ENCODE measurements at regions not wholly inside any gene's neighbourhood (a gene's known extent, or its start where the extent isn't known, plus 50 kb on each side); places are given as distances from the start of the nearest gene placed in this dataset.
A peak's percentile ranks its signal among the peaks of the same experiment; 100 is the strongest.

GRCh38 chr3:73868688-73869315, 244.1 kb upstream of the PDZRN3 start:
- no peaks in the 10 kb centered on the region for H3K9me3 ChIP-seq (replicated peaks; ENCODE audit: control insufficient read depth, insufficient read depth, low read length)
- CTCF ChIA-PET = interaction anchor here (0.6 kb wide), 1 partner anchor 155 kb away, joined by 5 read pairs; no protein-coding TSS in a partner anchor
- no peak overlapping the region for H2AFZ ChIP-seq (ENCODE audit: control insufficient read depth, low read depth, low read length)
- no peaks in the 10 kb centered on the region for H4K20me1 ChIP-seq (ENCODE audit: control insufficient read depth, insufficient read depth)
- SMC1A ChIA-PET (ENCODE audit: uncharacterized antibody, unreplicated experiment) = no interaction called here
- FAIRE-seq (no peak), ATAC-seq (no peak), DNase-seq (ENCODE audit: low read depth, low spot score) (no peak)
- no peak overlapping the region for H3K27ac ChIP-seq (ENCODE audit: control insufficient read depth, insufficient read depth)
- no peaks in the 10 kb centered on the region for H3K36me3 ChIP-seq (ENCODE audit: control insufficient read depth in 2 of 2, insufficient read depth in 2 of 2, low read length in 1 of 2)
- 13% methylated on average over 3 of the region's 3 CpGs for WGBS (ENCODE audit: insufficient coverage, insufficient replicate concordance, low lambda C conversion rate, missing lambda C conversion rate)
- TF ChIP-seq MTA3 (IDR thresholded peaks at IDR 0.05; ENCODE audit: borderline replicate concordance, low read length) = no peak
- peak; percentile 35 for TF ChIP-seq RAD21 (IDR thresholded peaks at IDR 0.05; ENCODE audit: insufficient read depth, low read depth, low read length)
- no peak for TF ChIP-seq RUNX3 (IDR thresholded peaks at IDR 0.05; ENCODE audit: low read length)
- TF ChIP-seq, protein P1, sequence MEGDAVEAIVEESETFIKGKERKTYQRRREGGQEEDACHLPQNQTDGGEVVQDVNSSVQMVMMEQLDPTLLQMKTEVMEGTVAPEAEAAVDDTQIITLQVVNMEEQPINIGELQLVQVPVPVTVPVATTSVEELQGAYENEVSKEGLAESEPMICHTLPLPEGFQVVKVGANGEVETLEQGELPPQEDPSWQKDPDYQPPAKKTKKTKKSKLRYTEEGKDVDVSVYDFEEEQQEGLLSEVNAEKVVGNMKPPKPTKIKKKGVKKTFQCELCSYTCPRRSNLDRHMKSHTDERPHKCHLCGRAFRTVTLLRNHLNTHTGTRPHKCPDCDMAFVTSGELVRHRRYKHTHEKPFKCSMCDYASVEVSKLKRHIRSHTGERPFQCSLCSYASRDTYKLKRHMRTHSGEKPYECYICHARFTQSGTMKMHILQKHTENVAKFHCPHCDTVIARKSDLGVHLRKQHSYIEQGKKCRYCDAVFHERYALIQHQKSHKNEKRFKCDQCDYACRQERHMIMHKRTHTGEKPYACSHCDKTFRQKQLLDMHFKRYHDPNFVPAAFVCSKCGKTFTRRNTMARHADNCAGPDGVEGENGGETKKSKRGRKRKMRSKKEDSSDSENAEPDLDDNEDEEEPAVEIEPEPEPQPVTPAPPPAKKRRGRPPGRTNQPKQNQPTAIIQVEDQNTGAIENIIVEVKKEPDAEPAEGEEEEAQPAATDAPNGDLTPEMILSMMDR (IDR thresholded peaks at IDR 0.05 in 2 of 3, conservative IDR thresholded peaks at IDR 0.05 in 1 of 3; ENCODE audit: control insufficient read depth in 2 of 3, extremely low read depth in 1 of 3, insufficient read depth in 1 of 3, low read depth in 3 of 3, low read length in 3 of 3) = peak in 2 of 3 experiments; percentile 19 to 31; a peak in 2 of 6 replicates
- intact Hi-C loops (cut with micrococcal nuclease; ENCODE audit: unreplicated experiment) = no loop called here
- no peak overlapping the region for H3K4me2 ChIP-seq (ENCODE audit: control insufficient read depth, insufficient read depth)
- H3K27me3 ChIP-seq (replicated peaks in 1 of 2; ENCODE audit: control insufficient read depth in 2 of 2, insufficient read depth in 2 of 2, low read length in 1 of 2) = no peaks in the 10 kb centered on the region
- BruUV-seq (replicated peaks) = no TSS peak
- POLR2A ChIA-PET = no interaction called here
- no peak overlapping the region for H3K4me3 ChIP-seq
- in situ Hi-C loops (cut with MboI) = no loop called here
- RAD21 ChIA-PET (ENCODE audit: unreplicated experiment) = no interaction called here
- H3K4me1 ChIP-seq (ENCODE audit: control insufficient read depth, insufficient read depth, low read length) = no peaks in the 10 kb centered on the region
- no peaks in the 10 kb centered on the region for H3K79me2 ChIP-seq (ENCODE audit: control insufficient read depth, insufficient read depth, low read length)
- no peak overlapping the region for H3K9ac ChIP-seq (ENCODE audit: control insufficient read depth, insufficient read depth, low read length)

GRCh38 chr3:73867524-73867923, 242.8 kb upstream of the PDZRN3 start:
- ChIA-PET POLR2A (no interaction called here), CTCF (no interaction called here), RAD21 (ENCODE audit: unreplicated experiment) (no interaction called here), SMC1A (ENCODE audit: uncharacterized antibody, unreplicated experiment) (no interaction called here)
- intact Hi-C loops (cut with micrococcal nuclease; ENCODE audit: unreplicated experiment) = no loop called here
- Histone ChIP-seq H3K4me3 (no peak overlapping the region), H3K27ac (ENCODE audit: control insufficient read depth, insufficient read depth) (no peak overlapping the region), H3K9me3 (replicated peaks; ENCODE audit: control insufficient read depth, insufficient read depth, low read length) (no peaks in the 10 kb centered on the region), H3K27me3 (replicated peaks in 1 of 2; ENCODE audit: control insufficient read depth in 2 of 2, insufficient read depth in 2 of 2, low read length in 1 of 2) (no peaks in the 10 kb centered on the region), H3K79me2 (ENCODE audit: control insufficient read depth, insufficient read depth, low read length) (no peaks in the 10 kb centered on the region), H4K20me1 (ENCODE audit: control insufficient read depth, insufficient read depth) (no peaks in the 10 kb centered on the region), H3K4me1 (ENCODE audit: control insufficient read depth, insufficient read depth, low read length) (no peaks in the 10 kb centered on the region), H3K36me3 (ENCODE audit: control insufficient read depth in 2 of 2, insufficient read depth in 2 of 2, low read length in 1 of 2) (no peaks in the 10 kb centered on the region), H3K4me2 (ENCODE audit: control insufficient read depth, insufficient read depth) (no peak overlapping the region), H3K9ac (ENCODE audit: control insufficient read depth, insufficient read depth, low read length) (no peak overlapping the region), H2AFZ (ENCODE audit: control insufficient read depth, low read depth, low read length) (no peak overlapping the region)
- no peak for TF ChIP-seq CUX1 (IDR thresholded peaks at IDR 0.05; ENCODE audit: insufficient replicate concordance, low read depth, low read length)
- no peak for TF ChIP-seq TCF12 (IDR thresholded peaks at IDR 0.05; ENCODE audit: low read depth, low read length)
- TF ChIP-seq JUND (IDR thresholded peaks at IDR 0.05; ENCODE audit: low read depth, low read length) = peak; percentile 42; the same call in 1 of the 2 replicates
- TF ChIP-seq POU2F2 (IDR thresholded peaks at IDR 0.05; ENCODE audit: borderline replicate concordance, low read depth, low read length) = no peak
- no peak for TF ChIP-seq TAF1 (IDR thresholded peaks at IDR 0.05; ENCODE audit: borderline replicate concordance, low read depth, low read length)
- TF ChIP-seq ATF7 (IDR thresholded peaks at IDR 0.05; ENCODE audit: low read depth) = peak; percentile 78; the same call in 1 of the 2 replicates
- no peak for TF ChIP-seq MXI1 (IDR thresholded peaks at IDR 0.05; ENCODE audit: low read depth, low read length)
- BruUV-seq (replicated peaks) = no TSS peak
- WGBS (ENCODE audit: insufficient coverage, insufficient replicate concordance, low lambda C conversion rate, missing lambda C conversion rate) = 40% methylated on average over 3 of the region's 3 CpGs
- DNase-seq (ENCODE audit: low read depth, low spot score) (no peak), FAIRE-seq (no peak), ATAC-seq (no peak)
- in situ Hi-C loops (cut with MboI) = no loop called here

Data from GM12878 (cell line).